GM12873 (cell line): ENCODE measurements at regions not wholly inside any gene's neighbourhood (a gene's known extent, or its start where the extent isn't known, plus 50 kb on each side); places are given as distances from the start of the nearest gene placed in this dataset.

Experiments used
- TF ChIP-seq, protein P1 (sequence below): IDR thresholded peaks from 2 replicates; pipeline ENCODE4 v1.5.1; 2012; ENCODE audit warnings: low read depth, mild to moderate bottlenecking, moderate library complexity, low read length, control low read depth; ENCODE audit not compliant: insufficient read depth; ENCODE audit errors: missing control alignments

DNA sequence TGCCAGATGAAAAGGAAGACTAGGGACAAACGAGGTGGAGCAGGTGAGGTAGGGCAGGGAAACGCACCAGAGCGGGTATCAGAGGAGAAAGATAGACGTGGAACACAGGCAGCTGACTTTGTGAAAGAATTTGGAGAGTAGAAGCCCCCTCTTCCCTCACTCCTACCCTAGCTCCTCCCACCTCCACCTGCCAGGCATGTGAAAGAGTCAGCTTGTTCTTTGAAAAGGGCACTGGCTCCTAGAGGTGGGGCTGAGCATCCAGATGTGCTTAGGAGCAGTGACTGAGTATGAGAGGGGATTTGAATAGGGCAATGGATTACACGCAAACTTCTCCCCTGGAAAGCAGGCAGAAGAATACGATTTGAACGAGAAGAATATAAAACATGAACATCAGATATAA, 174.2 kb upstream of the INHBA start:
- TF ChIP-seq, protein P1, sequence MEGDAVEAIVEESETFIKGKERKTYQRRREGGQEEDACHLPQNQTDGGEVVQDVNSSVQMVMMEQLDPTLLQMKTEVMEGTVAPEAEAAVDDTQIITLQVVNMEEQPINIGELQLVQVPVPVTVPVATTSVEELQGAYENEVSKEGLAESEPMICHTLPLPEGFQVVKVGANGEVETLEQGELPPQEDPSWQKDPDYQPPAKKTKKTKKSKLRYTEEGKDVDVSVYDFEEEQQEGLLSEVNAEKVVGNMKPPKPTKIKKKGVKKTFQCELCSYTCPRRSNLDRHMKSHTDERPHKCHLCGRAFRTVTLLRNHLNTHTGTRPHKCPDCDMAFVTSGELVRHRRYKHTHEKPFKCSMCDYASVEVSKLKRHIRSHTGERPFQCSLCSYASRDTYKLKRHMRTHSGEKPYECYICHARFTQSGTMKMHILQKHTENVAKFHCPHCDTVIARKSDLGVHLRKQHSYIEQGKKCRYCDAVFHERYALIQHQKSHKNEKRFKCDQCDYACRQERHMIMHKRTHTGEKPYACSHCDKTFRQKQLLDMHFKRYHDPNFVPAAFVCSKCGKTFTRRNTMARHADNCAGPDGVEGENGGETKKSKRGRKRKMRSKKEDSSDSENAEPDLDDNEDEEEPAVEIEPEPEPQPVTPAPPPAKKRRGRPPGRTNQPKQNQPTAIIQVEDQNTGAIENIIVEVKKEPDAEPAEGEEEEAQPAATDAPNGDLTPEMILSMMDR: no peak

DNA sequence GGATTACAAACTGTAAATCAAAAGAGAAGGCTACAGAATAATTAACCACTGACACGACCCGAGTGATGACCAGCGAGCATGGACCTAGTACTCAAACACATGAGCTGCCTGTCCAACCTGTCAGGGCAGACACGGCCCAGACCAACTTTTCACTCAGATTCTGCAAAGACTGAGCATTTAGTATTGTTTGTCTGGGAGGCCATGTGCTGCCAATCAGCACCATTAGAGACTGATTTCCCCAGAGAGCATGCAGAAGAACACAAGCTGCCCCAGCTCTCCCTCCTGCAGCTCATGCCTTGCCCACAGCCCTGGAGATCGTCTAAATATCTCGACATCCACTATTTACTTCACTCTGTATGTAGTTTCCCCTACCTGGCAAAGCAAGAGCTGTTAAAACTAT, 172.6 kb upstream of the INHBA start:
- TF ChIP-seq, protein P1: no peak

DNA sequence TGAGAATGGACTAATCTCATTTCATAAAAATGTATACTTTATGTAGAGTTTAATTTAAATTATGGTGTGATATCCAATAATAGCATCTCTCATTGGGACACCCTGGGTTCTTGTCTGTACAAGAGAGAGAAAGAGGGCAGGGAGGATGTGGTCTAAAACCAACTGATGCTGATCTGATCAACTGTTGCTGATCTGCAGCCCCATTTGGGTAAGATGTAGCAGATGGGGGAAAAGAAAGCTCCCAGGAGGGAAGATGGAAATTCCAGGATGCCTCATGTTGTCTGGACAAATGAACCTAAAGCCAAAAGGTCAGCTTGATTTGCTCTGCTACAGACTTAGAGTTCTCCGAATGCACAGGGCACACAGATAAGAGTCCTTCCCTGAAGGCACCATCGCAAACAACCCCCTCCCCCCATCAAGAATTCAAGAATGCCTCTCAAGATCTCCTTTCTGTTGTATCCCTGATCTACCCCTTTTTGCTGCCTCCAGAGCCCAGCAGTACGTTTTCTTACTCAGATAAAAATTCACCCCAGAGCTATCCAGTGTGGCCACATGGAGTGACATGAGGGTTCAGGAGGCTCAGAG, 171.4 kb upstream of the INHBA start:
- TF ChIP-seq, protein P1: no peak

DNA sequence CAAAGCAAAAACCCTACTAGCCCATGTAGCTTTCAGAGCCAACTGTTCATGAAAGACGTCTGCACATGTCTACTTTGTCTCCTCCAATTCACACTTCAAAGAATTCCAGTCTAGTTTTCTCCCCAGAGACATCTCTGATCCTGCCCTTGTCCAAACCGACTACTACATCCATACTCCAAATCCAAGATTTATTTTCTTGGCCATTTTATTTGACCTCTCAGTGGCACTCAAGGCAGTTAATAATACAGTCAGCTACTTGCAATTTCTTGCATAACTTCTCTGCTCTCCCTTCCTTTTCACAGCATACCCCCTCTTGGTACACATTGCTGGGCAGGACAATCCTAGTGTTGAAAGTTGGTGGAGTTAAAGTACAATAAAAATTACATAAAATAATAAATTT, 170.9 kb upstream of the INHBA start:
- TF ChIP-seq, protein P1: no peak

DNA sequence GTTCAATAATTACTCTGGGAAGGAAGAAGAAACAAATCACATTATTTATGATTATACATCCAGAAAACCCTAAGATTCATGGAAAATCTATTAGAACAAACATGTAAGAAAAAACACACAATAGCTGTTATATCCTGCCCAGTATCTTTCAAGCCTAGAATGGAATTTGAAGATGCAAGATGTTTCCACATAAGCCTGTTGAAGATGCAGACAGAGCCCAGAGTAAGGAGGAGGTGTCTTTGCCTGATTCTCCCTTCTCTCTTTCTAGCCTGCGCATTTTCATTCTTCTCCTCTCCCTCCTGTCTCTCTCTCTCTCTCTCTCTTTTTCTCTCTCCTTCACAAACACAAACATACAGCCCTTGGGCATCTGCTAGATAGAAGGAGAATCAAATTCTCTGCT, 170.1 kb upstream of the INHBA start:
- TF ChIP-seq, protein P1: no peak

DNA sequence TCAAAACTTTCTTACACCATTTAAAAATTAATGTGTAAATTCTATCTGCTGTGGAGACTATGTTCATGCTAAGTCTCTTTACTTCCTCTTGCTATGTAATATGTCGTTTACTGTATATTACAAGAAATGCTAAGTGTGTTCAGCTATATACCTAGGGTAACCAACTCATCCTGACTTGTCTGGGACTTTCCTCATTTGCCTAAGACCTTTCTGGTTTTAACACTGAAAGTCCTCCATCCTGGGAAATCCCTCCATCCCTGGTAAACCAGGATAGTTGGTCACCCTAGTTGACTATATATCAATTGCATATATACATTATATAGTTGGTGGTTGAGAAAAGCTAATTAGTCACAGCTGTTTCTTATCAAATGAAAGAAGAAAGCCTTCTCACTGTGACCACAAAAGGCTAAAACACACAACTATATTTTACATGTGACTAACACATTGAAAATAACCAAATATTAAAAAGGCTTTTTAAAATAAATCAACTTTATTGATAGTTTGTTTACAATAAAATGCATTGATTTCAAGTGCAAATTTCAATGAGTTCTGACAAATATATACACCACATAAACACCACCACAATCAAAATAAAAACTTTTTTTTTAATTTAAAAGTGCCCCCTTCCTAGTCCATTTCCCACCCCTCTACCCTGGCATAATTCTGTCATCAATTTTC, 167.7 kb upstream of the INHBA start:
- TF ChIP-seq, protein P1: no peak

DNA sequence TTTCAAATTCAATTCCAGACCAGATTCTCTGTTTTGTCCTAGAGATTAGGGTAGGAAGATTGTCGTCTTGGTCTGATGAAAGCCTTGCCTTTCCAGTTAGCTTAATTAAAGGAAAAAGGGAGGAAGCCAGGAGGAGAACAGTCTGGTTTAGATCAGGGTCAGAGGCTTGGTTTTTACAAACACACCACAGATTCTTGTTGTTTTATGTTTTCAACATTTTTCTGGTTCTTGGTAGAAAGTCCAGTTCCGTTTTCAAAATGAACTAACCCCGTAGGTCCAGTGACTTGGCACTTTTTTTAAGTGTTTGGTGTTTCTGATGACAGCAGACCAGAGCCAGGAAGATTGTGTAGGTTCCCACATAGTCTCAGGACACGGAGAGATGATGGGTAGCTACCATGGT, 167.1 kb upstream of the INHBA start:
- TF ChIP-seq, protein P1: no peak

DNA sequence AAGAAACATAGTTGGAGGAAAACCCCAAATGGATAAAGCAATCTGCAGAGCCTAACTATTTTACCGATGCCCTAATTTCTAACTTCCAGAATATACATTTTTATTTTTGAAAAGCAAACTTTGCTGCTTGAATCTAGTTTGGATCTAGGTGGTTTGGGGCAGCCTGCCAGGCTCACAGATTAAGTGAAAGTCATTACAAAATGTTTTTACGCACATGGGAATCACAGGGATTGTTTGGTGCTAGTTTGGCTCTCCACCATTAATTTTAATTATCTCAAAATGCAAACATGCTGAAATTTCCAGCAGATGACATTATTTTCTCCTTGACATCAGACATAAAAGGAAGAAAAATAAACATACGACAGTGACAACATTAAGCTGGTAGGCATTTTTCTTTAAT, 166.7 kb upstream of the INHBA start:
- TF ChIP-seq, protein P1: no peak
